AG08395 (cell line): ENCODE measurements at regions not wholly inside any gene's neighbourhood (a gene's known extent, or its start where the extent isn't known, plus 50 kb on each side); places are given as distances from the start of the nearest gene placed in this dataset.
A peak's percentile ranks its signal among the peaks of the same experiment; 100 is the strongest.
"Not testable (repeated sequence)": the region's sequence is repeated elsewhere in the genome, so short reads cannot be mapped to it uniquely, and the experiment has no call there.

Experiments
- DNase-seq: peaks from one replicate; pipeline ENCODE4 v3.0.0; 2012; ENCODE audit warnings: mixed read lengths, low spot score

DNA sequence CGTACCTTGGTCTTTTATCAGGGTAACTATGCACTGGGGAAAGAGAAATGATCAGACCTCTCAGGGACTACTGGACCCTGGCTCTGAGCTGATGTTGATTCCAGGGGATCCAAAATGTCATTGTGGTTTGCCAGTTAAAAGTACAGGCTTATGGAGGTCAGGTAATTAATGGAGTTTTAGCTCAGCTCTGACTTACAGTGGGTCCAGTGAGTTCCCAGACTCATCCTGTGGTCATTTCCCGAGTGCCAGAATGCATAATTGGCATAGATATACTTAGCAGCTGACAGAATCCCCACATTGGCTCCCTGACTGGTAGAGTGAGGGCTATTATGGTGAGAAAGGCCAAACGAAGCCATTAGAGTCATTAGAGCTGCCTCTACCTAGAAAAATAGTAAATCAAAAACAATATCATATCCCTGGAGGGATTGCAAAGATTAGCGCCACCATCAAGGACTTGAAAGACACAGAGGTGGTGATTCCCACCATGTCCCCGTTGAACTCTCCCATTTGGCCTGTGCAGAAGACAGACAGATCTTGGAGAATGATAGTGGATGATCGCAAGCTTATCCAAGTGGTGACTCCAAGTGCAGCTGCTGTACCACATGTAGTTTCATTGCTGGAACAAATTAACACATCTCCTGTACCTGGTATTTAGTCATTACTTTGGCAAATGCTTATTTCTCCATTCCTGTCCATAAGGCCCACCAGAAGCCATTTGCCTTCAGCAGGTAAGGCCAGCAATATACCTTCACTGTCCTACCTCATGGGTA is 152.4 kb downstream of the THBS2 start:
- no peak for DNase-seq

DNA sequence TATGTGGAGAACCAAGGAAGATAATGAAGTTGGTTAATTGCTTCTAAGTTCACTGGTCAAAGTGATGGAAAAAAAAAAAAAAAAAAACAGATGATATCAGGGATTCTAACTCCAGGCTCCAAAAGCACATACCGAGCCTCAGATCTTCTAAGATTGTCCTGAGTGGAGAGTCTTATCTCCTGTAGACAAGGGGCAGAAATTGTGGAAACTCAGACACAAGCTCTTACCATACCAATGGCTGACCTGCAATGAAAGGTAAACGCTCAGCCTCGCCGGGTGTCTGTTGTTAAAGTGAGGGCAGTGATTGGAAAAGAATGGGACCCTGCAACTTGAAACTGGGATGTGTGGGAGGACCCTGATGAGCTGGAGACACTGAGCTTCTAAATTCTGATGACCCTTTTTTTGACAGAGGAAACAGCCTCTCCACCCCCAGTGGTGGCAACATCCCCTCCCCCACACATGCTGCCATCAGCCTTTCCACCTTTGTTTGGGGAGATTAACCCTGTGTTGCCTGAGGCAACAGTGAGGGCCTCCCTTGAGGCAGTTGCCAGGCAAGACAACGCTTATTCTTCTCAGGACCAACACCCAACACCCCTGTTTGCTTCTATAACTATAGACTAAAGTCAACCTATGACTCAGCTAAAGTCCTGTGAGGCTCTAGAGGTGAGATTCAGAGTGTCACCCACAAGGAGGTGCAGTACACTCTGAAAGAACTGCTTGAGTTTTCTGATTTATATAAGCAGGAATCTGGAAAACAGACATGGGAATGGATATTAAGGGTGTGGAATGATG is 154.0 kb downstream of the THBS2 start:
- no peak for DNase-seq

DNA sequence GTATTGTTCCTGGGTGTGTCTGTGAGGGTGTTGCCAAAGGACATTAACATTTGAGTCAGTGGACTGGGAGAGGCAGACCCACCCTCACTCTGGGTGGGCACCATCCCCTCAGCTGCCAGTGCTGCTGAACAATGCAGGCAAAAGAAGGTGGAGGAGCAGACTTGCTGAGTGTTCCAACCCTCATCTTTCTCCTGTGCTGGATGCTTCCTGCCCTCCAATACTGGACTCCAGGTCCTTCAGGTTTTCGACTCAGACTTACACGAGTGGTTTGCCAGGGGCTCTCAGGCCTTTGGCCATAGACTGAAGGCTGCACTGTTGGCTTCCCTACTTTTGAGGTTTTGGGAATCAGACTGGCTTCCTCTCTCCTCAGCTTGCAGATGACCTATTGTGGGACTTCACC is 155.0 kb downstream of the THBS2 start:
- not testable (repeated sequence) for DNase-seq

DNA sequence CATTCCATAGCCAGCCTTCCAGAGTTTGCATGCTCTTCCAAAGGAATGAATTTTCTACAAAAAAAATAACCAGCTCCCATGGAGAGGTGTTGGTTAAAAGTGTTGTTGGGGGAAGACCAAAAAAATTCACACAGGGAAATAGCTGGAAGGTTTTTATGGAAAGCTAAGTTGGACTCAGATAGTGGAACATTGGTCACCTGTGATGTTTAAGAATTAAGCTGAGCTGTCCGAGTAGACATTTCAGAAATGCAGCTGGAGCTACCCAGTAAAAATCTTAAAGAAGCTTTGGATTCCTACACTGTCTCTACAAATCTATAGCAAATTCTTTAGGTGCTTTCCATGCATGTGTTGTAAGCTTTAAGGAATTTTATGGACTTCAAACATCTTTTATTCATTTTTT is 155.5 kb downstream of the THBS2 start:
- DNase-seq = no peak

DNA sequence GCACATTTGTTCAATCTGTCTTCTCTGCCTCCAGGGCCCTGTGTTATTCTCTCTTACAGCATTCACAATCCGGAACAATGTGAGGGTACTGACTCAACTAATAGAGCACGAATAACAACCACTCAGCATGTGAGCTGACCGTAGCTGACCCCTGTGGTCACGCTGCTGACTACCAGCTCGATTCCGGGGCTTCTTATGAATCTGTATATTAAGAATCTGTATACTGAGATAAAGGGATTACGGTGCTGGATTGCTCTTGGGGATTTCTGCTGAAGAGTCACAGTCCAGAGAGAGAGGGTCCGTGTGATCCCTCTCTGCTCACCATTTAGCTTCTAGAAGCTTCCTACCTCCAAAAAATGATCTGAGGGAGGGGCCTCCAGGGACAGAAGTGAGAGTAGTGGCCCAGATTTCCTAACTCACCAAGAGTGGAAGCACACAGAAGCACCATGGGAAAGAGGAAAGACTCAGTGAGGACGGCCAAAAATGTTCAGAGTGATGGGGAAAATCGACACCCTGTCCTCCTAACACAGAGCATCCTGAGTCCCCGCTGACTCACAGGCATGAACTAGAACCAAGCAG is 156.2 kb downstream of the THBS2 start:
- DNase-seq = peak; percentile 48

DNA sequence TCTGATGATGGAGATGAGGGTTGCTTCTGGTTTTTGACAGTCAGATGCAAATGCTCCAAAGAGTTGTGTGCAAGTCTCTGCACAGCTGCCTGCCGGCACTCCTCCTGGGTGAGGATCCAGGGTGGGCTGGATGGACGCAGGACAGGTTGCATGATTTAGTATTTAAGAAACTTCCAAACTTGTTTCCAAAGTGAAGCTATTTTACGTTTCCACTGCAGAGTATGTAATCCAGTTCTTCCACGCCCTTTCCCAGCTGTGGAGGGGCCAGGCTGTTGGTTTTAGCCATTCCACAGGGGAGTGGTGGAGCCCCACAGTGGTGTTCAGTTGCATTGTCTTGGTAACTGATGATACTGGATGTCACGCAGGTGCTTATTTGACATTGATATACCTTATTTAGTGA is 157.3 kb downstream of the THBS2 start:
- DNase-seq = no peak

DNA sequence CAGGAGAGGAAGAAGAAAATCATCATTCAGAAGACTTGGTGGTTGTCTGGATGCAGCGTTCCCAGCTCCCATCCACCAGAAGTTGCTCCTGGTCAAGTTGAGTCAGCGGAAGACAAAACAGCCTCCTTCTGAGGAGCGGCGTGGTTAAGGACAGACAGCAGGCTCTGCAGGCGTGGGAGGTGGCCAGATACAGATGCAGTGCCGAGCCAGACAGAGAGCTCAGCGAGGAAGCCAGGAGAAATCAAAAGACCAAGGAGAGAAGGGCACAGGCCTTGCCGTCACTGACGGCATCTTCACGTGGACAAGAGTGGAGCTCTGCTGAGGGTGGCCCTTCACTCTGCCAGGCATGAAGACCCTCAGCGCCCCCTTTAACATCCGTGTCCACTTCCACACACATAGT is 158.5 kb downstream of the THBS2 start:
- no peak for DNase-seq

DNA sequence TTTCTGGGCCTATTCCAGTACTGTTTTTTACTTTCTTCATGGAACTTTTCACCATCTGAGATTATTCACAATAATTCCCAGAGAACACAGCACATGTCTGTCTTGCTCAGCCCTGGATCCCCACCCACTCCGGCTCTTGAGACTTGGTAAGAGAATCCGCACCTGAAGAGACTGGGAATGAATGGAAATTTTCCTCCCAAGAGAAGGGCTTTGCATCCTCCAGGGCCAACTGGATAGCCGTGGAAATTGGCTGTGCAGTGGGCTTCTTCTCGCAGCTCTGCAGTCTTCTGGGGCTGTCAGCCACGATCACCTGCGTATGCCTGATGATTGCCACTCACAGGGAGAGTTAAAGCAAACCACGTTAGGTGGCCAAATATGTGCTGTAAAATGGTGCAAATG is 159.1 kb downstream of the THBS2 start:
- DNase-seq = no peak

DNA sequence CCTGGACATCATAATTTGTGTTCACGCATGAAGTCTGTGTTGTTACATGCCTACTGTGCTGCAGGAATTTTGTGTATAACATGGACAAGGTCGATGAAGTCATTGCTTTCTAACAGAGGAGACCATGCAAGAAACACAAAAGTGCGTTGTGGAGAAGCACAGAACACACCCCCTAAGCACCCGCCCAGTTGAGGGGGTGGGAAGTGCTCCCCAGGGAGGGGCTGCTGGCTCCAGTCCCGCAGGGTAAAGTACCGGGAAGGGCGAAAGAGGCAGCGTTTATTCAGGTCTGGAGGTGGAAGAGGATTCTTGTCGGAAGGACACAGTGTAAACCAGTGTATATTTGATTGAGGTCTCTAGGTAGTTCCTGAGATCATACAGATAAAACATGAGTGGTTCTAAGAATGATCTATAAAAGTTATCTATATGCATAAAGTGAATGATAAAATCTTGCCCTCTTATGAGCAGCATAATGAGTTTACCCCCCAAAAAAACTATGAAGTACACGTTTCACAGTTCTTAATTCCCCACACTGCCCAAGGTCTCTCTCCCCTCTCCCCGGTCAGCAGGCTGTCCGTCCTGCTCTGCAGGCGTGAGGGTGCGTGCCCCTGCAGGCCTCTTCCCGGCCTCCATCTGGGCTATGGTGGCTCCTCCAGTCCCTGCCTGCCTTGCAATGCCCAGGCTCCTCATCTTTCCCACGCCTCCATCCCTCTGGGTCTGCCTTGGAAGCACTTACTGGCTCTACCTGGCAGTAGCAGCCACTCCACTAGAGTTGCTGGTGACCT is 159.7 kb downstream of the THBS2 start:
- DNase-seq = no peak

DNA sequence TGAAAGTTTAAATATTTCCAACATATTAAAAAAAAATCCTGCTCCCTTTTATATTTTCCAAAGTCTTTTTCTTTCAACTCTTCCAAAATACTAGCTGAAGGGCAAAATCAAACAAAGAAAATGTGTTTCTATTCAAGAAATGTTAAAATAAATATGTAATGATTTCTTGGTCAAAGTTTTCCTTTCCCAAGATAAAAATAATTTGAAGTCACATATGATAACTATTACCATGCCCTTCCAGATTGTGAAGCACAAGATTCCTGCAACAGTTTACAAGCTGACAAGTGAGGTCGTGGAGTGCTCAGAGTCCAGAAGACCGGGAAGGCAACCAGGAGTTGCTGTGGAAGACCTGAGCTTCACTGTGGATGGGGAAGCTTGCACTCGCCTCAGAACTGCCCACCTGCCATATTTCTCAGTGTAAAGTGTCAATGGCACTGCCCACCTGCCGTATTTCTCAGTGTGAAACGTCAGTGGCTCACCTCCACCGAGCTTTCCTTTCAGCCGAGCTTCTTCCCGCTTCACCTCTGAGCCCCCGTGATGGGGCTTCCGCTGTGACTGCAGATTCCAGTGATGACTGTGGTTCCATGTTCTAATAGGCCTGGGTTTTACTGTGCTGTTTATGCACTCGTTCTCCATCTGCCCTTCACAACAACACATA is 160.5 kb downstream of the THBS2 start:
- no peak for DNase-seq

DNA sequence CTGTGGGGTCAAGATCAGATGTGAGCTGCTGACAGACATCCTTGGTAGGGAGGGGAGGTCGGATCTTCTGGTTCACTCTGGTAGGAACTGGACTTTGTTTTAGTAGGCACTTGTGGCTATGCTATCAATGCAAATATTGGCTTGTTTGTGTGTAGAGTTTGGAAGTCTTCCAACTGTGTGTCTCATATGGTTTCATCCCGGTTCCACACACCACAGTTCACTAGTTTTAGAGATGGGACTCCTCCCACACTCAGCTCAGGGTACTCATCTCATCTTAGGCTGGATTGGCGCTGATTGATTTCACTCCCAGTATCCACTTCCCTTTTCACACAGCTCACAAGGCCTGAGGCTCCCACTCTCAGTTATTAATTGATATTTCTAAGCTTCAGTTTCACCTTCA is 161.3 kb downstream of the THBS2 start:
- DNase-seq = no peak

DNA sequence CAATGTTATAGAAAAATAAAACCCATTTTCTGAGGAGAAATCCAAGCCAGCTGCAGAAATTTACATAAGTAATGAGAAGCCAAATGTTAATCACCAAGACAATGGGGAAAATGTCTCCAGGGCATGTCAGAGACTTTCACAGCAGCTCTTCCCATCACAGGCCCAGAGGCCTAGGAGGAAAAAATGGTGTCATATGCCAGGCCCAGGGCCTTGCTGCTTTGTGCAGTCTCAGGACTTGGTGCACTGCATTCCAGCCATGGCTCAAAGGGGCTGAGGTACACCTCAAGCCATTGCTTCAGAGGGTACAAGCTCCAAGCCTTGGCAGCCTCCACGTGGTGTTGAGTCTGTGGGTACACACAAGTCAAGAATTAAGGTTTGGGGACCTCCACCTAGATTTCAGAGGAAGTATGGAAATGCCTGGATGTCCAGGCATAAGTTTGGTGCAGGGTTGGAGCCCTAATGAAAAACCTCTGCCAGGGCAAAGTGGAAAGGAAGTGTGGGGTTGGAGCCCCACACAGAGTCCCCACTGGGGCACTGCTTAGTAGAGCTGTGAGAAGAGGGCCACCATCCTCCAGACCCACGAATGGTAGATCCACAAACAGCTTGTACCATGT is 163.0 kb downstream of the THBS2 start:
- not testable (repeated sequence) for DNase-seq

DNA sequence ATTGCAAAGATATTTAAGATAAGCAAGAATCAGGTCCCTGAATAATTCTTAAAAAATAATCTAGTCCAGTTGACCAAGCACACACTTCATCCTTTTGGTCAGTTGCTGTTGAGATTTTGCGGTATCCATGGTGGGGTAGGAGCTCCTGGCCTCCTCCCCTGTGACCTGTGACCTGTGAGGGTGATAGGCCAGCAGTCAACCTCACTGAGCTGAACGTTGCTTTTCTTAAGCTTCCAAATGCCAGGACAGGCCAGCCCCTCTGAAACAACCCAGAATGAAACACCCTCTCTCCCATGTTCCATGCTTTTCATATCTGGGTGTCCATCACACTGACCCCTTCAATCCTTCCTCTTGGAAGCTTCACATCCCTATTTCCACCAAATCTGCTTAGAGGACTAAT is 164.9 kb downstream of the THBS2 start:
- DNase-seq = no peak

DNA sequence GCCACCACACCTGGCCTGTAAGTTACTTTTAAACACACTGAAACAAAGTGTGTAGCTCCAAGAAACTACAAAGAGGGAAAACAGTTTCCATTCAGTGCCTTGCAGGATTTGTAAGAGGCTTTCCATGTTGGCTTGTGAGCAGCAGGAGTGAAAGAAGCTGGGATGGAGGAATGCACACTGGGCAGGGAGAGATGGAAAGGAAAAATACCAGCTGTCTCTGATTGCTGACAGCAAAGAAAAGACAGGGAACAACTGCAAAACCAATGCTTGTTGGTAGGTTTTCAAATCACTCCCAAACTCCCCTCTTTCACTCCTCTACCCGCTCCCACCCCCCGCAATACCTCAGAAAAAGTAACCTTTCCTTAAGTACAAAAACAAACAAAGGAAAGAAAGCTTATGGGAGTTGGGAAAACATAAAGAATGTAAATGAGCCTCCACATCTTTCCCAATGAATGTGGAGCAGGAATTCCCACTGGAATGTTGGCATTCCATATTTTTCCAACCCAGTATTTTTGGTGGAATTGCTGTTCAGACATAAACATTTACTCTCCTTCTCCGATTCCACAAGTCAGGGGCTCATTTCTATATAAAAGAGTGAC is 166.1 kb downstream of the THBS2 start:
- DNase-seq = peak; percentile 54

DNA sequence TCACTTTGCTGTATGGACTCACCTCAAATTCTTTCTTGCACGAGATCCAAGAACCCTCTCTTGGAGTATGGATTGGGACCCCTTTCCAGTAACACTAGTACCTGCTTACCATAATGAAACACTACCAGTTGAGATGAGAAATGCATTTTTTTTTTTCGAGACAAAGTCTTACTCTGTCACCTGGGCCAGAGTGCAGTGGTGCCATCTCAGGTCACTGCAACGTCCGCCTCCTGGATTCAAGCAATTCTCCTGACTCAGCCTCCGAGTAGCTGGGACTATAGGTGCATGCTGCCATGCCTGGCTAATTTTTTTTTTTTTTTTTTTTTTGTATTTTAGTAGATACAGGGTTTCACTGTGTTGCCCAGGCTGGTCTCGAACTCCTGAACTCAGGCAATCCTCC is 167.0 kb downstream of the THBS2 start:
- not testable (repeated sequence) for DNase-seq

DNA sequence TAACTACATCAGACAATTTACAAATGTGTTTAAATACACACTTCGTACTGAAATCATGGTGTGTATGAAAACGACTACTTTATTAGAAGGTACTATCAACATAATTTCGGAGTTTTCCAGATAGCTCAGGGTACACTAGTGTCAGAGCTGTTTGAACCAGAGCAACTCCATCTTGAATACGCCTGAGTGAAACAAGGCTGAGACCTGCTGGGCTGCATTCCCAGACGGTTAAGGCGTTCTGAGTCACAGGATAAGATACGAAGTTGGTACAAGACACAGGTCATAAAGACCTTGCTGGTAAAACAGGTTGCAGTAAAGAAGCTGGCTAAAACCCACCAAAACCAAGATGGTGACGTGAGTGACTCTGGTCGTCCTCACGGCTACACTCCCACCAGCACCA is 167.6 kb downstream of the THBS2 start:
- DNase-seq = no peak

DNA sequence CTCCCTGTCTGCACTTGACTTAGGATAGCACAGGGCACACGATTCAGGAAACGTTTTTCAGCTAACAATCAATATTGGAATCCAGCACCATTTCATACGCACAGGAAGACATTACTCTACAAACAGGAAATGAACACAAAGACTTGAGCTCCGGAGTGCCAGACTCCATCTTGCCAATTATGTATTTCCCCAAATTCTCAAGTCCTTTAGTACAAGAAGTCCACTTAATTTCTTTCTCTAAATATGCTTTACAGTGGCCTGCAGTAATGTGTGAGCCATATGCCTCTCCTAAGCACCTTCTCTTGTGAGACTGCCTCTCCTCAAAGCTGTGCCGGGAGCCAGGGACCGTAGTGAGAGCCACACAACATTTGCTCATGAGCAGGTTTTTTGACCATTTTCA is 168.2 kb downstream of the THBS2 start:
- DNase-seq = no peak

DNA sequence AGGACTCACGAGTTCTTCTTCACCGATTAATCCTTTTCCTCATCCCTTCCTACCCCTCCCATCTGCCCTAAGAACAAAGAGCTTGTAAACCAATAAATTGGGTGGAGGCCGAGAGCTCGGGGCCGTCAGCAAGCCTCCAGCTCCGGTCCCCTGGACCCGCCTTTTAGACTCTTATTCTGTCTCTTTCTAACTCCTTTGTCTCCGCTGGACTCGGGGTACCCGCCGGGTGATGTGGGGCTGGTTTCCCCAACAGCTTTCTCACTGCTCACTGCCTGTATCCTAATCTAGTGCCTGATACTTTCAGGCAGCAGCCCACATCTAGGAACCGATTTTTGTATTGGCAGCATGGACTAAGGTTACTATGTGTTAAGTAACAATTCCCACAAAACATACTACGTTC is 169.1 kb downstream of the THBS2 start:
- not testable (repeated sequence) for DNase-seq

DNA sequence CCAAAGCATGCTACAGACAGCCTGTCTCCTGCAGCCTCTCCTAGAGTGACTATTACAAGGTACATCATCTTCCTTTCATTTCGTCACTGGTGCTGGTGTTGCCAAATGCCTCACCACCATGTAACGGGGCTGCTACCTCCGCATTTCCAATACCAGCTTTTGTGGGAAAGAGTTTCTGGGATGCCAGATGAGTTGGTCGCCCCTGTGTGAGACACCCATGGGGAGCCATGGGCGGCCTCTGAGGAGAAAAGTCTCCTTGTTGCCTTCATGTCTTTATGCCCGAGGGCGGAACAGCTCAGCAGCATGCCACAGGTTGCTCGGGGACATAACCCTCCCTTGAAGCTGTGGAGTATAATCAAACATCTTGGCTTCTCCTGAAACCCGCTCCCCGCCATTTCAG is 169.6 kb downstream of the THBS2 start:
- no peak for DNase-seq

DNA sequence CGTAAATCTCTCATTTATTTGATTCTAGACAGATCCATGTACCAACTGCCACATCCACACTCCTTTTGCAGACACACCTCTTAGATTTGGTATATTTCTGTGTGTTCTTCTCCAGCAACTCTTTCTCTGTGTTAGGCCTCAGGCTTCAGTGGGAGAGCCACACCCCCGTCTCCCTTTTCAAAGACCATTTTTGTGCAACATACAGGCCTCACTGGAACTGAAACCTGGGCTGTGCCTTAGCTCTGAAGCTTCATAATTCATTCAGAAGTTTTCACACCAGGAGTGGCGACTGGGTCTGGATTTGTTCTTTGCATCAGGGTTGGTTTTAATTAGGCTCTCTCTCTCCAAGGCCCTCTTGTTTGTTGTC is 170.2 kb downstream of the THBS2 start:
- no peak for DNase-seq
